ENCODE measurements at regions not wholly inside any gene's neighbourhood (a gene's known extent, or its start where the extent isn't known, plus 50 kb on each side); places are given as distances from the start of the nearest gene placed in this dataset.

DNA sequence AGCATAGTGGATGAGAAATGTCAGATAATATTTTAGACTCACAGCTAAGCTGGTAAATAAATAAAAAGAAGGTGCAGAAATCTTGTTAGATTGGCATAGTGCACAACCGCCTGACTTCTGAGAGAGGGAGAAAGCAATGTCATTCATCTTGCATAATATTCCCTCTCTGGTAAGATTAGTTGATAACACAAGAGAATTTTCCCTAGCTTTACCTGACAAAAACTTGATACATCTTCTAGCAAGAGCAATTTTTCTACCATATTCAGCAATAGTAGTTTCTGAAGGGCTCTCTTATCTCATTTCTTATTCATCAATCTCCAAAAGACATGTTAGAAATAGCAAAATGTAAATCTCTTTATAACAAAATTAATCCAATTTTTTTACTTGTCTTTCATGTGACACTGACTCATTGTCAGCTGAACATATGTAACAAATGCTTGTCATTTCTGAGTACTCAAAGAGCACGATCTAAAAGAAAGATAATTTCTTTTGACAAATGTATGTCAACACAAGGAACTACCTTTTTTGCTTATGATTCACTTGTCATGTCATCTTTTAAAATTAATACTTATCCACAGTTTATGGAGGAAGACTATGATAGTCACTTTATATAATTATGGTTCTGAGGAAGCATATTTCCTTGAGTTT is 240.0 kb downstream of the ARAP2 start:
- no peak overlapping the region for H3K4me3 ChIP-seq (ENCODE audit: low read depth, low read length, poor library complexity, severe bottlenecking)
- H3K36me3 ChIP-seq (ENCODE audit: insufficient read depth, low read length), result no peaks in the 10 kb centered on the region
- TF ChIP-seq EZH2phosphoT487 (IDR thresholded peaks at IDR 0.05; ENCODE audit: borderline replicate concordance, low read depth, low read length), result no peak
- H2AFZ ChIP-seq (ENCODE audit: low read length), result no peak overlapping the region
- no peak overlapping the region for H3K4me2 ChIP-seq (ENCODE audit: low read length)
- DNase-seq (ENCODE audit: low spot score), result no peak
- H3K4me1 ChIP-seq (ENCODE audit: insufficient read depth, low read length, poor library complexity, severe bottlenecking), result no peaks in the 10 kb centered on the region
- H3K9me2 ChIP-seq (ENCODE audit: insufficient read depth, low read length), result no peaks in the 10 kb centered on the region
- no peaks in the 10 kb centered on the region for H3K9me3 ChIP-seq (ENCODE audit: low read length)
- ChIA-PET CTCF (ENCODE audit: unreplicated experiment) (no interaction called here), POLR2A (no interaction called here)
- no peaks in the 10 kb centered on the region for H4K20me1 ChIP-seq (ENCODE audit: insufficient read depth, low read length)
- intact Hi-C loops (cut with micrococcal nuclease; ENCODE audit: unreplicated experiment), result no loop called here
- H3K79me2 ChIP-seq (ENCODE audit: insufficient read depth, low read depth, low read length), result no peaks in the 10 kb centered on the region
- no peak overlapping the region for H3K27ac ChIP-seq (ENCODE audit: low read depth, low read length, poor library complexity, severe bottlenecking)
- BruUV-seq (replicated peaks), result no TSS peak

- CTCF ChIA-PET (ENCODE audit: unreplicated experiment), result no interaction called here
- POLR2A ChIA-PET, result no interaction called here
- intact Hi-C loops (cut with micrococcal nuclease; ENCODE audit: unreplicated experiment), result no loop called here
- TF ChIP-seq EZH2phosphoT487 (IDR thresholded peaks at IDR 0.05; ENCODE audit: borderline replicate concordance, low read depth, low read length) (no peak), CTCF (conservative IDR thresholded peaks at IDR 0.05; ENCODE audit: low read length) (no peak)
- Histone ChIP-seq H3K36me3 (ENCODE audit: insufficient read depth, low read length) (no peaks in the 10 kb centered on the region), H3K4me1 (ENCODE audit: insufficient read depth, low read length, poor library complexity, severe bottlenecking) (no peaks in the 10 kb centered on the region), H4K20me1 (ENCODE audit: insufficient read depth, low read length) (no peaks in the 10 kb centered on the region), H3K4me2 (ENCODE audit: low read length) (no peak overlapping the region), H3K27ac (ENCODE audit: low read depth, low read length, poor library complexity, severe bottlenecking) (no peak overlapping the region), H3K4me3 (ENCODE audit: low read depth, low read length, poor library complexity, severe bottlenecking) (no peak overlapping the region), H3K9me3 (ENCODE audit: low read length) (no peaks in the 10 kb centered on the region), H2AFZ (ENCODE audit: low read length) (no peak overlapping the region), H3K9me2 (ENCODE audit: insufficient read depth, low read length) (no peaks in the 10 kb centered on the region), H3K79me2 (ENCODE audit: insufficient read depth, low read depth, low read length) (no peaks in the 10 kb centered on the region)
- no TSS peak for BruUV-seq (replicated peaks)
- no peak for DNase-seq (ENCODE audit: low spot score)
Observed at GRCh38 chr4:36006226-36006625, 238.1 kb downstream of the ARAP2 start.

GRCh38 chr4:36010397-36010929 is 233.9 kb downstream of the ARAP2 start:
- H3K27ac ChIP-seq (ENCODE audit: low read depth, low read length, poor library complexity, severe bottlenecking), result no peak overlapping the region
- no peak for DNase-seq (ENCODE audit: low spot score)
- intact Hi-C loops (cut with micrococcal nuclease; ENCODE audit: unreplicated experiment), result no loop called here
- H3K9me2 ChIP-seq (ENCODE audit: insufficient read depth, low read length), result no peaks in the 10 kb centered on the region
- no peaks in the 10 kb centered on the region for H3K4me1 ChIP-seq (ENCODE audit: insufficient read depth, low read length, poor library complexity, severe bottlenecking)
- H2AFZ ChIP-seq (ENCODE audit: low read length), result no peak overlapping the region
- no peak overlapping the region for H3K4me3 ChIP-seq (ENCODE audit: low read depth, low read length, poor library complexity, severe bottlenecking)
- BruUV-seq (replicated peaks), result no TSS peak
- POLR2A ChIA-PET, result interaction anchor here (0.6 kb wide), 1 partner anchor 107 kb away, joined by 6 read pairs; no protein-coding TSS in a partner anchor
- no peak overlapping the region for H3K4me2 ChIP-seq (ENCODE audit: low read length)
- H3K9me3 ChIP-seq (ENCODE audit: low read length), result no peaks in the 10 kb centered on the region
- H4K20me1 ChIP-seq (ENCODE audit: insufficient read depth, low read length), result no peaks in the 10 kb centered on the region
- H3K79me2 ChIP-seq (ENCODE audit: insufficient read depth, low read depth, low read length), result no peaks in the 10 kb centered on the region
- H3K36me3 ChIP-seq (ENCODE audit: insufficient read depth, low read length), result no peaks in the 10 kb centered on the region
- CTCF ChIA-PET (ENCODE audit: unreplicated experiment), result no interaction called here
- TF ChIP-seq CTCF (conservative IDR thresholded peaks at IDR 0.05; ENCODE audit: low read length) (no peak), EZH2phosphoT487 (IDR thresholded peaks at IDR 0.05; ENCODE audit: borderline replicate concordance, low read depth, low read length) (no peak)
